ENCODE measurements at regions not wholly inside any gene's neighbourhood (a gene's known extent, or its start where the extent isn't known, plus 50 kb on each side); places are given as distances from the start of the nearest gene placed in this dataset.

- TF ChIP-seq CTCF (IDR thresholded peaks at IDR 0.05) (no peak), EZH2 (IDR thresholded peaks at IDR 0.05; ENCODE audit: borderline replicate concordance, insufficient read depth, low read depth, low read length, poor library complexity, severe bottlenecking) (no peak)
Observed at GRCh38 chr2:126392889-126393288, 263.1 kb upstream of the GYPC start.
